ENCODE measurements at regions not wholly inside any gene's neighbourhood (a gene's known extent, or its start where the extent isn't known, plus 50 kb on each side); places are given as distances from the start of the nearest gene placed in this dataset.

DNA sequence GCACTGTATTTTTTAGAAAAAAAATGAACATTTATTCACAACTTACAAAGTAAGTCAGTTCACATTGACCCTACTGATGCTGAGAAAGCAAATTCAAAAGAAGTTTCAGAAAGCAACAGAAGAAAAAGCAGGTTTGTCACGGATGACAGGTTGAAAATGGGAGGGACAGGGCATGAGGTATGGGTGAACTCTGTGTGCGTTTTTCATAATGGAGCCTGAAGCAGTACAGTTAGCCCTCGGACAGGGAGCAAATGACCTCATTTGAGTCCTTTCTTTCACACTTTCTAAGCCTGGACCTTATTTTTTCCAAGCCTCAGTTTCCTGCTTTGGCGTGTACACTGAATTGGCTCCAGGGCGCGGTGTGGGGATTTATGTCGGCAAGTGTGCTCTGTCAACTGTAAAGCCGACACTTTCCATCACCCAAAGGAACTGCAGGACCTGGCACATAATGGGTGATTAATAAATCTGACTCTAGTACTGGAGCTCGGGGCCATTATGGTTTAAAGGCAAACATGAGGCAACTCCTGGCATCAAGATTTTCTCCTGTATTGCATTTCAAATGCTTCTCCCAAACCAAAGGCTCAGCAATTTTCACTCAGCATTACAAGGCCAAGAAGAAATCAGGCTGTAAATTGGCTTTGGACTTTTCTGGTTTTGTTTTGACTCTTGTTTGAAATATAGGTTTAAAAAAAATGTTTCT lies 345.5 kb upstream of the DUSP10 start:
- DNase-seq (ENCODE audit: extremely low spot score, insufficient read length, low read depth), result no peak
- no peak for FAIRE-seq

DNA sequence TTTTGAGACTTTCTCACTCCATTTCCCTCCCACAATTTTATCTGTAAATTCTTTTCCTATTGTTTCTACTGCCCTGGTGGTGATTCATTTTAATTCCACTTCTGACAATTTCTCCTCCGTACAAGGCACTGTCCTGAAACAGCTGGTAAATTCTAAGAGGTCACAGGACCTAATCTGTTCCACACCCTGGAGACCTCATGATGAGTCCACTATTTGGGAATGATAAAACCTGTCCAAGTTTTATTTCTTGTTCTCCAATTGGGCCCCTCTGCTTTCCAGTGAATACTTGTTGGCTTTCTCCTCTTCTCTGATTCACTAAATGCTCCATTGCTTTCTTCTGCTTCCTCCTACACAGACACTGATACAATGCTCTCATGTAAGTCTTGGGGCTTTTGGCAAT lies 343.1 kb upstream of the DUSP10 start:
- FAIRE-seq (no peak), DNase-seq (ENCODE audit: extremely low spot score, insufficient read length, low read depth) (no peak)

- no peak for FAIRE-seq
- no peak for DNase-seq (ENCODE audit: extremely low spot score, insufficient read length, low read depth)
These were observed 342.2 kb upstream of the DUSP10 start for GRCh38 chr1:222084048-222084447.

DNA sequence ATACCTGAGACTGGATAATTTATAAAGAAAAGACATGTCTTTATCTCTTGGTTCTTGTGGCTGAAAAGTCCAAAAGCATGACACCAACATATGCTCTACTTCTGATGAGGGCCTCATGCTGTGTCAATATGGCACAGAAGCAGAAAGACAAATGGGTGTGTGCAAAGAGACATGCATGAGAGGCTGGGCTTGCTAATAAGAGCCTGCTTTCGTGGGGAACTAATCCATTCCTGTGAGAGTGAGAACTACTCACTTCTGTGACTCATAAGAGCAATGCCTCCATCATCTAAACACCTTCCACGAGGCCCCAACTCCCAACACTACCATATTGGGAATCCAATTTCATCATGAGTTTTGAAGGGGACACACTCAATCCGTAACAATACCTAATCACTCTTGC lies 340.0 kb upstream of the DUSP10 start:
- DNase-seq (ENCODE audit: extremely low spot score, insufficient read length, low read depth), result no peak
- FAIRE-seq, result no peak

DNA sequence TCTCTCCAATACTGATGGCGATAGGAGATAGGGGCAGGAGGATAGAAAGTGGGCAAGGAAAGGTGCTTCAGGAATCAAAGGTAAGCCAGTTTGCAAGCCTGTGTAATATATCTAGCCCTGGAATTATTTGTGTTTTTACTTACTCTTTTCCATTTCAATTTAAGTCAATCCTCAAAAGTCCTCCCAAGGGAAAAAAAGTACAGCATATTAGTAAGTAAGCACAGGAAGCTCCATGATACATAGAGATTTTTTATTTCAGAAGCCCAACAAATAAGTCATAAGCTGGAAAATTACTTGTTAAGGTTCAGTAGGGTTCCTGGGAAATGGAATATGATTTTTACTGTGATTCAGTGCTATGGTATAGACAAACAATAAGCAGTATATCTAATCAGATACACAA lies 337.7 kb upstream of the DUSP10 start:
- FAIRE-seq (no peak), DNase-seq (ENCODE audit: extremely low spot score, insufficient read length, low read depth) (no peak)

GRCh38 chr1:222077206-222077605 lies 335.3 kb upstream of the DUSP10 start:
- FAIRE-seq (no peak), DNase-seq (ENCODE audit: extremely low spot score, insufficient read length, low read depth) (no peak)

DNA sequence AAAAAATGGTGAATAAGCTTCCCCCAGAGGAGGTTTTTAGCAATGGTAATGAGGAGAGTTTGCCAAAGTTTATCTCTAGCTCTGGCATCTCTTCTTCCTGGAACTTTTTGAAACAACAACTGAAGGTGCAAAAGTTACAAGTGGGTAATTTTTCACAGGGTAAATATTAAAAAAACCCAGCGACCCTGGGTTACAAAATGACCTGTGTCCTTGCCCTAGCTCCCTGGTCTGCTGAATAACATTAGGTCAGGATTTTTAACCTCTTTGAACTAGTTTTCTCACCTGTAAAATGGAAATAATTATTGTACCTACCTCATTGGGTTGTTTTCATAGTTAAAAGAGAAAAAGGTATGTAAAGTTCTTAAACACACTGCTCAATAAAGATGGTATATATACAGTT lies 332.4 kb upstream of the DUSP10 start:
- DNase-seq (ENCODE audit: extremely low spot score, insufficient read length, low read depth) (no peak), FAIRE-seq (no peak)

DNA sequence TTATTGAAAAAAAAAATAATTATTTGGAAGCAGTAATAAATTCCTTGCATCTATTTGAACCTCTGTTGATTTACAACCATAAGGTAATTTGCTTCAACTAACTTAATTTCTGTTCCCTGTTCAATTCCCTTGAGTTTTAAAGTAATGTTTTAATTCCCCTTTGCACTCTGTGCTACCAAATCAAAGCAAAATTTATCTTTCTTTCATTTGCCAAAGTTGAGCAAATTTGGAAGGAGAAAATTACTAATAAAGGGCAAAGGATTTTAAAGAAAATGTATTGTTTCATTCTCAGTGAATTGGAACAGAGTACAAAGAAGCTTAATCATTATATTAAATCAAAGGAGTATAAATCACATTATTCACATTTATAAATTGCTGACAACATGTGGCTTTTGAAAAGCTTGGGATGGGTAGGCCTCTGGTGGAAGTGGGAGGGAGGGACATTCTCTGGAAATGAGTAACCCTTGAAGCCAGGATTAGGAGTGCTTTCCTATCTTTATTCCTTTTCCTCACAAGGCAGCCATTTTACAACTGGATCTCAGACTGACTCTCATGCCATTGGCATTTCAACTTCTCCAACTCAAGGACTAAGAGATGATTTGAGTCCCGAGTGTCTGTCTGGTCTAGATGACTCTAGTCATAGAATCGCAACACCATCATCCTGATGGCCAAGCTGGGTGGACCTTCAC lies 331.6 kb upstream of the DUSP10 start:
- DNase-seq (ENCODE audit: extremely low spot score, insufficient read length, low read depth), result no peak
- no peak for FAIRE-seq

GRCh38 chr1:222071387-222071786 lies 329.5 kb upstream of the DUSP10 start:
- no peak for FAIRE-seq
- no peak for DNase-seq (ENCODE audit: extremely low spot score, insufficient read length, low read depth)

DNA sequence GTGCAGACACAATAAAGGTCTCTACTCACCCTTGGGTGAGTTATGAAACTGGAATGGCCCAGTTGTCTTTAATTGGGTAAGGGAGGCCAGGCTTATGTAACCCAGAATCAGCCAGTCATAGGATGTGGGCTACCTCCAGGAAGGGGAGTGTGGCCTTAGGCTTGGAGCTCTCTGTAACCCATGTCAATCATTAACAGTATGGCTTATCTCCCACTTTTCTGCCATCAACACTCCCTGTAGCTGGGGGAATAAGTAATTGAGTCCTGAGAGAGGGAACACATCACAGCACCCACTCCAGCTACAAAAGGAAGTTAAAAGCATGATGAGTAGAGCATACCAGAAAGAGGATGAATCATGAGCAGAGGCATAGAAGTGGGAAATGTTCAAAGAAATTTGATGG lies 327.0 kb upstream of the DUSP10 start:
- no peak for DNase-seq (ENCODE audit: extremely low spot score, insufficient read length, low read depth)

DNA sequence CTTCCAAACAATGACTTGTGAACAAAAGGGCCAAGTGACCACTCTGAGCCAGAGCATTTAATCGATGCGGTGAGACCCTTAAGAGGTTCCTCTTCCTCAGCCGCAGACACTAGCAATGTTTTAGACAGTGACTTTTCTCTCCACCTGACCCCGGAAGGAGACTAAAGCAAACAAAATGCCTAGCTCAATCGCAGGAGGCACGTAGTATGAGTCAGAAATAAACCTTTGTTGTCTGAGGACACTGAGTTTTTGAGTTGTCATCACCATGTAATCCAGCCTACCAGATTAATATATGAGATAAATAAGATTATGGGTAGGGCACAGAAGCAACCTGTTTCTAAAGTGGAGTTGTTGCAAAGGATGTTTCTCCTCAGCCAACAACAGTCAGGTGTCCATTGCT lies 326.2 kb upstream of the DUSP10 start:
- no peak for FAIRE-seq
- no peak for DNase-seq (ENCODE audit: extremely low spot score, insufficient read length, low read depth)

More for the DNA sequence above, 327.0 kb upstream of the DUSP10 start:
- FAIRE-seq, result no peak

- no peak for FAIRE-seq
- no peak for DNase-seq (ENCODE audit: extremely low spot score, insufficient read length, low read depth)
These were observed 324.6 kb upstream of the DUSP10 start for GRCh38 chr1:222066539-222066938.

DNA sequence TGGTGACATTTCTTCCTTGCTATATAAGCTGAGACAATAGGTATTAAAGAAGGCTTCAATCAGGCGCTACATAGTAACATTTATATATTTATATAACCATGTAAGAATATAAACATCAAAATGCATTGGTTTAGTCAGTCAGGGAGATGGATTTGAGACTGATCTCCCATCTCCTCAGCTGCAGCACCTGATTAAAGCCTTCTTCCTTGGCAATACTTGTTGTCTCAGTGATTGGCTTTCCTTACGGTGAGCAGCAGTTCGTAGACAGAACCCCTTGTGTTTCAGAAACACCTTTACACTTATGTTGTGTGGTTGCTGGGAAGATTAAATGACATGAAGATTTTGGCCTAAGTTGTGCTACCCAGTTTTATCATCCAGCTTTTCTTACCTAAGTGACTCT lies 323.3 kb upstream of the DUSP10 start:
- no peak for DNase-seq (ENCODE audit: extremely low spot score, insufficient read length, low read depth)
- no peak for FAIRE-seq

GRCh38 chr1:222064388-222065211 lies 322.7 kb upstream of the DUSP10 start:
- DNase-seq (ENCODE audit: extremely low spot score, insufficient read length, low read depth) (no peak), FAIRE-seq (no peak)

DNA sequence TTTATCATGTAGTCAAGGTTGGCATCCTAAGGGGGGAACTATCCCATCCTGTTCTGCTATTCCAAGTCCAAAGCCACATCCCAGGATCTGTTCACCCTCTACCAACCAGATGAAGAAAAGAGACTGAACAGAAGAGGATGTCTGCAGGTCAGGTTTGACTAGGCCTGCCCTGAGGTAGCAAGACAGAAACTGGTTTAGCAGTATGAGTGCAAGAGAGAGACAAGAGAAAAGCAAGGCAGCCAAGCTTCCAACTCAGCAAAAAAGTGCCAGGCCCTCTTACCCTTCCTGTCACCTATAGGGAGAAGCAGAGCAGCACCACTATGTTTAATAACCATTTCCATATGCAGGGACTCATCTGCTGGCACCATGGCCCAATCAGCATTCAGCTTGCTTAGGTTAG lies 320.8 kb upstream of the DUSP10 start:
- DNase-seq (ENCODE audit: extremely low spot score, insufficient read length, low read depth) (no peak), FAIRE-seq (no peak)

GRCh38 chr1:222061711-222062359 lies 319.9 kb upstream of the DUSP10 start:
- no peak for FAIRE-seq

GRCh38 chr1:222060210-222060916 lies 318.5 kb upstream of the DUSP10 start:
- DNase-seq (ENCODE audit: extremely low spot score, insufficient read length, low read depth) (no peak), FAIRE-seq (no peak)

More at GRCh38 chr1:222061711-222062359, 319.9 kb upstream of the DUSP10 start:
- no peak for DNase-seq (ENCODE audit: extremely low spot score, insufficient read length, low read depth)

DNA sequence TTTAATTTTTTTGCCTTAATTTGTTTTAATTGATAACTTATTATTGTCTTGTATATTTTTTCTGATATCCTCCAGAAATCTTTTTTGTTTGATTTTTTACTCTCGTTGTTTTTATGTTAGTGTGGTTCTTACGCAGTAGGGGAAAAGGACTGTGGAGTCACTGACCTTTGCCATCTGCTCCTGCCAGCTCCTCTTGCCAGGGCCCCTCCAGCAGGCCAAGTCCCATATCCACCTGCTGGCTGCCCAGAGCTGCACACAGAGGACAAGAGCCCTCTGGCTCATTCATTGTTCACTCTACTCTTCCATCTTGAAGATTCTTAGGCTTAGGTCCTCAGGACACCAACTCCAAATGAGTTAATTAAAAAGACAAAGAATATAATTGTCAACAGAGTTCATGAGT lies 316.4 kb upstream of the DUSP10 start:
- FAIRE-seq (no peak), DNase-seq (ENCODE audit: extremely low spot score, insufficient read length, low read depth) (no peak)

DNA sequence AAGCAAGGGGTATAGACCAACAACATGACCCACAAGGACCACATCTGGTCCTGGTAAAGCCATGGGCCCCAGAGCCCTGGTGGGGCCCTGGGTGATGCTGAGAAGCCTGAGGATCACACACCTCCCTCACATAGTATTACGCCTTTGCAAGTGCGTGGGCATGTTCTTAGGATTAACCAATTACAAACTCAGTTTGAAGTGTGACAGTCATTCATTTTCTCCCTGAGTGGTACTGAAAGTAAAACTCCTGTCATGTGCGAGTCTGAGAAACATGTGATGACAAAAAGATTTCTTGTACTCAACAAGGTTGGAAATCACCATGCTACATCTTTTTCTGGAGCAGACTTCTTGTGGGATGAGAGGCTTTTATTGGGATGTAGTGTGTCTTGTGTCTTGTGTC lies 315.3 kb upstream of the DUSP10 start:
- DNase-seq (ENCODE audit: extremely low spot score, insufficient read length, low read depth) (no peak), FAIRE-seq (no peak)

DNA sequence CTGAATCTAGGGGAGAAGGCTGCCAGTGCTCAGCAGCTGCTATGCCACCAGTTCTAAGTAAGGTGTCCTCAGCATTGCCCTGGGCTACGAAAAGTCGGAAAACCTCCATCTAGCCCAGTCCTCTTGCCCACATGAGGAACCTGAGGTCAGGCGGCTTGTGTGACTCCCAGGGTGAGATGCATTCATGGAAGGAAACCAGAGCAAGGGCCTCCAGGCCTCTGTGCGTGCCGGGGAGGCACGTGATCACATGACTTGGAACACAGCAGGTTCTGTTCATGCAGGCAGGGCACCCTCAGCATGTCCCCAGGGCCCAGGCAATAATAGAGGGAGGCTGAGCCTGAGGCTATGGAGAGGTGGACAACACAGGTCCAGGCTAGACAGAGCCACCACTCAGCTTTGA lies 312.5 kb upstream of the DUSP10 start:
- FAIRE-seq (no peak), DNase-seq (ENCODE audit: extremely low spot score, insufficient read length, low read depth) (no peak)
